Spleen (tissue), 7 donors: ENCODE measurements at regions not wholly inside any gene's neighbourhood (a gene's known extent, or its start where the extent isn't known, plus 50 kb on each side); places are given as distances from the start of the nearest gene placed in this dataset.

Experiments used
- CTCF ChIP-seq, 11 experiments: fragments of 200-600 bp in 7 of 11; fragments of 450-650 bp in 4 of 11; sonication (generic) in 4 of 11; IDR thresholded peaks in 8 of 11; conservative IDR thresholded peaks in 3 of 11; 1 replicate in 7 of 11; 2 replicates in 4 of 11; pipeline versions ENCODE4 v1.4.0 to v1.8.0; 2016 to 2021; ENCODE audit warnings: antibody characterized with exemption in 11 of 11, inconsistent platforms in 4 of 11, mild to moderate bottlenecking in 1 of 11
- POLR2A ChIP-seq, 3 donors: fragments of 450-650 bp; IDR thresholded peaks; one replicate each; pipeline ENCODE4 v1.5.1; 2017; ENCODE audit warnings: antibody characterized with exemption in 3 of 3, mild to moderate bottlenecking in 1 of 3
- donor health status: DM: no; HTN: no; CAD: no; lungs with moderate emphysema.
- donor health status: DM: no; HTN: no; CAD: no.
- donor health status: DM: no; HTN: no; CAD: no.

- TF ChIP-seq POLR2A (IDR thresholded peaks at IDR 0.05) = no peak
- no peak for TF ChIP-seq CTCF (IDR thresholded peaks at IDR 0.05 in 8 of 11, conservative IDR thresholded peaks at IDR 0.05 in 3 of 11)
These were observed 67.7 kb upstream of the GCM1 start for GRCh38 chr6:53216301-53216700.
